ENCODE measurements at regions not wholly inside any gene's neighbourhood (a gene's known extent, or its start where the extent isn't known, plus 50 kb on each side); places are given as distances from the start of the nearest gene placed in this dataset.

- H3K27ac ChIP-seq (ENCODE audit: low read length), result no peak overlapping the region
- no peak overlapping the region for H3K4me3 ChIP-seq (ENCODE audit: low read length)
- no peaks in the 10 kb centered on the region for H3K36me3 ChIP-seq (ENCODE audit: control insufficient read depth, low read depth, low read length)
- H3K9me3 ChIP-seq (ENCODE audit: control insufficient read depth, low read depth, low read length), result no peaks in the 10 kb centered on the region
- no peaks in the 10 kb centered on the region for H3K27me3 ChIP-seq (ENCODE audit: control insufficient read depth, insufficient read depth, low read length)
- H3K9ac ChIP-seq (ENCODE audit: low read length), result no peak overlapping the region
- H3K4me1 ChIP-seq (ENCODE audit: control insufficient read depth, low read depth, low read length), result no peaks in the 10 kb centered on the region
These were observed 297.2 kb upstream of the JARID2 start for GRCh38 chr6:14948586-14949245.

- no peaks in the 10 kb centered on the region for H3K36me3 ChIP-seq (ENCODE audit: control insufficient read depth, low read depth, low read length)
- H3K27ac ChIP-seq (ENCODE audit: low read length), result no peak overlapping the region
- no peak overlapping the region for H3K9ac ChIP-seq (ENCODE audit: low read length)
- no peaks in the 10 kb centered on the region for H3K27me3 ChIP-seq (ENCODE audit: control insufficient read depth, insufficient read depth, low read length)
- no peak overlapping the region for H3K4me3 ChIP-seq (ENCODE audit: low read length)
- no peaks in the 10 kb centered on the region for H3K9me3 ChIP-seq (ENCODE audit: control insufficient read depth, low read depth, low read length)
- H3K4me1 ChIP-seq (ENCODE audit: control insufficient read depth, low read depth, low read length), result no peaks in the 10 kb centered on the region
These were observed 295.5 kb upstream of the JARID2 start for GRCh38 chr6:14950103-14950969.

GRCh38 chr6:14950970-14951276, 294.9 kb upstream of the JARID2 start:
- no peak overlapping the region for H3K9ac ChIP-seq (ENCODE audit: low read length)

GRCh38 chr6:14951704-14952103, 294.2 kb upstream of the JARID2 start:
- no peaks in the 10 kb centered on the region for H3K36me3 ChIP-seq (ENCODE audit: control insufficient read depth, low read depth, low read length)
- no peak overlapping the region for H3K27ac ChIP-seq (ENCODE audit: low read length)
- no peak overlapping the region for H3K4me3 ChIP-seq (ENCODE audit: low read length)
- no peak overlapping the region for H3K9ac ChIP-seq (ENCODE audit: low read length)
- no peaks in the 10 kb centered on the region for H3K9me3 ChIP-seq (ENCODE audit: control insufficient read depth, low read depth, low read length)
- no peaks in the 10 kb centered on the region for H3K27me3 ChIP-seq (ENCODE audit: control insufficient read depth, insufficient read depth, low read length)
- H3K4me1 ChIP-seq (ENCODE audit: control insufficient read depth, low read depth, low read length), result no peaks in the 10 kb centered on the region

More at GRCh38 chr6:14950970-14951276, 294.9 kb upstream of the JARID2 start:
- Histone ChIP-seq H3K27me3 (ENCODE audit: control insufficient read depth, insufficient read depth, low read length) (no peaks in the 10 kb centered on the region), H3K4me1 (ENCODE audit: control insufficient read depth, low read depth, low read length) (no peaks in the 10 kb centered on the region), H3K4me3 (ENCODE audit: low read length) (no peak overlapping the region), H3K27ac (ENCODE audit: low read length) (no peak overlapping the region), H3K9me3 (ENCODE audit: control insufficient read depth, low read depth, low read length) (no peaks in the 10 kb centered on the region), H3K36me3 (ENCODE audit: control insufficient read depth, low read depth, low read length) (no peaks in the 10 kb centered on the region)

- Histone ChIP-seq H3K9me3 (ENCODE audit: control insufficient read depth, low read depth, low read length) (no peaks in the 10 kb centered on the region), H3K4me3 (ENCODE audit: low read length) (no peak overlapping the region)
These were observed 292.0 kb upstream of the JARID2 start for GRCh38 chr6:14953836-14954235.

GRCh38 chr6:14957355-14958059, 288.4 kb upstream of the JARID2 start:
- Histone ChIP-seq H3K4me1 (ENCODE audit: control insufficient read depth, low read depth, low read length) (no peaks in the 10 kb centered on the region), H3K9me3 (ENCODE audit: control insufficient read depth, low read depth, low read length) (no peaks in the 10 kb centered on the region), H3K9ac (ENCODE audit: low read length) (no peak overlapping the region), H3K4me3 (ENCODE audit: low read length) (no peak overlapping the region), H3K36me3 (ENCODE audit: control insufficient read depth, low read depth, low read length) (no peaks in the 10 kb centered on the region), H3K27ac (ENCODE audit: low read length) (no peak overlapping the region), H3K27me3 (ENCODE audit: control insufficient read depth, insufficient read depth, low read length) (no peaks in the 10 kb centered on the region)

More at GRCh38 chr6:14953836-14954235, 292.0 kb upstream of the JARID2 start:
- H3K36me3 ChIP-seq (ENCODE audit: control insufficient read depth, low read depth, low read length), result no peaks in the 10 kb centered on the region
- H3K27me3 ChIP-seq (ENCODE audit: control insufficient read depth, insufficient read depth, low read length), result no peaks in the 10 kb centered on the region
- H3K4me1 ChIP-seq (ENCODE audit: control insufficient read depth, low read depth, low read length), result no peaks in the 10 kb centered on the region
- no peak overlapping the region for H3K27ac ChIP-seq (ENCODE audit: low read length)
- H3K9ac ChIP-seq (ENCODE audit: low read length), result no peak overlapping the region

- Histone ChIP-seq H3K9me3 (ENCODE audit: control insufficient read depth, low read depth, low read length) (no peaks in the 10 kb centered on the region), H3K36me3 (ENCODE audit: control insufficient read depth, low read depth, low read length) (no peaks in the 10 kb centered on the region), H3K27me3 (ENCODE audit: control insufficient read depth, insufficient read depth, low read length) (no peaks in the 10 kb centered on the region), H3K27ac (ENCODE audit: low read length) (no peak overlapping the region), H3K9ac (ENCODE audit: low read length) (no peak overlapping the region), H3K4me1 (ENCODE audit: control insufficient read depth, low read depth, low read length) (no peaks in the 10 kb centered on the region), H3K4me3 (ENCODE audit: low read length) (no peak overlapping the region)
These were observed 286.5 kb upstream of the JARID2 start for GRCh38 chr6:14959324-14959885.

GRCh38 chr6:14964556-14965270, 281.2 kb upstream of the JARID2 start:
- H3K27me3 ChIP-seq (ENCODE audit: control insufficient read depth, insufficient read depth, low read length), result no peaks in the 10 kb centered on the region
- H3K27ac ChIP-seq (ENCODE audit: low read length), result no peak overlapping the region
- H3K4me3 ChIP-seq (ENCODE audit: low read length), result no peak overlapping the region
- H3K9me3 ChIP-seq (ENCODE audit: control insufficient read depth, low read depth, low read length), result no peaks in the 10 kb centered on the region
- peaks cover 30% of the 10 kb centered on the region for H3K4me1 ChIP-seq (ENCODE audit: control insufficient read depth, low read depth, low read length)
- no peak overlapping the region for H3K9ac ChIP-seq (ENCODE audit: low read length)
- no peaks in the 10 kb centered on the region for H3K36me3 ChIP-seq (ENCODE audit: control insufficient read depth, low read depth, low read length)

GRCh38 chr6:14965424-14966075, 280.3 kb upstream of the JARID2 start:
- Histone ChIP-seq H3K9me3 (ENCODE audit: control insufficient read depth, low read depth, low read length) (no peaks in the 10 kb centered on the region), H3K27me3 (ENCODE audit: control insufficient read depth, insufficient read depth, low read length) (no peaks in the 10 kb centered on the region), H3K4me1 (ENCODE audit: control insufficient read depth, low read depth, low read length) (peaks cover 36% of the 10 kb centered on the region), H3K36me3 (ENCODE audit: control insufficient read depth, low read depth, low read length) (no peaks in the 10 kb centered on the region), H3K4me3 (ENCODE audit: low read length) (no peak overlapping the region), H3K9ac (ENCODE audit: low read length) (no peak overlapping the region), H3K27ac (ENCODE audit: low read length) (no peak overlapping the region)

GRCh38 chr6:14966096-14966905, 279.6 kb upstream of the JARID2 start:
- H3K36me3 ChIP-seq (ENCODE audit: control insufficient read depth, low read depth, low read length), result no peaks in the 10 kb centered on the region
- no peaks in the 10 kb centered on the region for H3K27me3 ChIP-seq (ENCODE audit: control insufficient read depth, insufficient read depth, low read length)
- no peak overlapping the region for H3K27ac ChIP-seq (ENCODE audit: low read length)
- peaks cover 36% of the 10 kb centered on the region for H3K4me1 ChIP-seq (ENCODE audit: control insufficient read depth, low read depth, low read length)
- no peak overlapping the region for H3K4me3 ChIP-seq (ENCODE audit: low read length)
- H3K9me3 ChIP-seq (ENCODE audit: control insufficient read depth, low read depth, low read length), result no peaks in the 10 kb centered on the region
- H3K9ac ChIP-seq (ENCODE audit: low read length), result no peak overlapping the region

Measured in iPS-18a (cell line).